GM21367 (cell line): ENCODE measurements at regions not wholly inside any gene's neighbourhood (a gene's known extent, or its start where the extent isn't known, plus 50 kb on each side); places are given as distances from the start of the nearest gene placed in this dataset.
"Not testable (repeated sequence)": the region's sequence is repeated elsewhere in the genome, so short reads cannot be mapped to it uniquely, and the experiment has no call there.

ENCODE experiments used
- ATAC-seq: cut with Tn5 transposase; IDR thresholded peaks from one replicate; pipeline ENCODE4 v1.9.1; 2021; ENCODE audit not compliant: unreplicated experiment

- ATAC-seq = no peak
Measured at GRCh38 chr22:48485149-48486133, 1342.2 kb downstream of the BRD1 start.

GRCh38 chr22:48483764-48484528, 1343.7 kb downstream of the BRD1 start:
- ATAC-seq = no peak

- ATAC-seq = no peak
Measured at GRCh38 chr22:48482771-48483170, 1344.9 kb downstream of the BRD1 start.

- ATAC-seq = not testable (repeated sequence)
Measured at GRCh38 chr22:48482198-48482597, 1345.5 kb downstream of the BRD1 start.

- no peak for ATAC-seq
Measured at GRCh38 chr22:48481748-48482147, 1345.9 kb downstream of the BRD1 start.

- ATAC-seq = no peak
Measured at GRCh38 chr22:48478529-48479265, 1349.0 kb downstream of the BRD1 start.

- ATAC-seq = no peak
Measured at GRCh38 chr22:48478124-48478523, 1349.5 kb downstream of the BRD1 start.

- no peak for ATAC-seq
Measured at GRCh38 chr22:48477031-48477721, 1350.5 kb downstream of the BRD1 start.

GRCh38 chr22:48476577-48476976, 1351.1 kb downstream of the BRD1 start:
- no peak for ATAC-seq

GRCh38 chr22:48475661-48476345, 1351.9 kb downstream of the BRD1 start:
- no peak for ATAC-seq

- ATAC-seq = no peak
Measured at GRCh38 chr22:48474881-48475280, 1352.8 kb downstream of the BRD1 start.

GRCh38 chr22:48473202-48473601, 1354.5 kb downstream of the BRD1 start:
- ATAC-seq = no peak

- ATAC-seq = no peak
Measured at GRCh38 chr22:48464246-48464645, 1363.4 kb downstream of the BRD1 start.

GRCh38 chr22:48459859-48460823, 1367.5 kb downstream of the BRD1 start:
- ATAC-seq = no peak

GRCh38 chr22:48459259-48459658, 1368.4 kb downstream of the BRD1 start:
- no peak for ATAC-seq

GRCh38 chr22:48456449-48456848, 1371.2 kb downstream of the BRD1 start:
- no peak for ATAC-seq

- ATAC-seq = no peak
Measured at GRCh38 chr22:48453751-48454485, 1373.8 kb downstream of the BRD1 start.

- ATAC-seq = no peak
Measured at GRCh38 chr22:48453171-48453570, 1374.5 kb downstream of the BRD1 start.
